IPS DF 4.7 (cell line): ENCODE measurements at regions not wholly inside any gene's neighbourhood (a gene's known extent, or its start where the extent isn't known, plus 50 kb on each side); places are given as distances from the start of the nearest gene placed in this dataset.

Experiments
- DNase-seq: peaks from one replicate; pipeline ENCODE4 v3.0.0-alpha.2; 2013; ENCODE audit warnings: low spot score; ENCODE audit errors: extremely low read depth

DNA sequence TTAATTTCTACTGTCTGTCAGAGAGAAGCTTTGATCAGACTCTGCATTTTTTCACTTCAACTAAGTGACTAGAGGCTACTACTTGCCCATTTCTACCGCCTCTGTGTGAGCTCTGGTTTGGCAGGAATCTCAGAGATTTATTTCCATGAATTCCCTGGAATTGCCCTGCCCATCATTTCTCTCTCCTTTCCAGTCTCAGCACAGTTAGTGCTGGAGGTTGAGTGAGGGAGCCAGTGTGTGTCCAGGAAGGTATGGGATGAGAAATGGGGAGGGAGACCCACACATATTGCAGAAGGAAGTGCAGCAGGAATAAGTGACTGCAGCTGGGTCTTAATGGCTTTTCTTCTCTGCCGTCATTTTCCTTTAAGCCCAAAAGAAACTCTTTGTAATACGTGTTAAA is 443.1 kb upstream of the ZNF462 start:
- no peak for DNase-seq

DNA sequence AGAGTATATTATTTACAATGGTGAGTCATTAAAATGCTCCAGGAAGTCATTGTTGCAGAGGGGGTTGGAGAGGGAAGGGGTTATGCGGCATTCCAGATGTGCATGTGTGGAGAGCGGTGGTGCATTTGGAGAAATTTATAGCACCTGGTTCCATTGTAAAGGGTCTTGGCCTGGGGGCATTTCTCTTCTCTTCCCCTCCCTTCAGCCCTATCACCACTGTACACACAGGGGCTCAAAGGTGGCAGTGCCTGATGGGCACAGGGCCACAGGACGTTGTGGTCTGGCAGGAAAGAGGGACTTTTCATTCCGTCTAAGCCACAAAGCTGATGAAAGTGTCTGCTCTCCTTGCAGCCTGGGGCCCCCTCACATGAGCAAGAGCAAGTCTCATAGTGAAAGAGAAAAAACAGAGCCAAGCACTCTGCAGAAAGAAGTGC is 442.4 kb upstream of the ZNF462 start:
- no peak for DNase-seq

DNA sequence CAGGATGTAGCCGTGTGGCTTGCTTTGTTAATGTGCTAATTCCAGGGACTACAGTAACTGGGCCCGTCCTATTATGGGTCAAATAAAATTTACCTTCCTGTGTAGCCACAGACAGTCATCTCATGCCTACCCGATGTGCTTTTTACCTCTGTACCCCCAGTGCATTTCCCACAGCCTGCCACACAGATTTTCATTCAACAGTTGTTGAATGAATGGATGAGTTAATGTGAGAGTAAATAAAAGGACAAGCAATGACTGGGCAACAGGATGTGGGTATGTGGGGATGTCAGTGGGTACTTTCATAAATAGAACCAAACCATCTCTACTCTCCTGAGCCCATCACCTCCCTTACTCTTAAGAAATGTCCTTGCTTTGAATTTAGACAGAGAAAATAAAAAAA is 441.2 kb upstream of the ZNF462 start:
- no peak for DNase-seq

DNA sequence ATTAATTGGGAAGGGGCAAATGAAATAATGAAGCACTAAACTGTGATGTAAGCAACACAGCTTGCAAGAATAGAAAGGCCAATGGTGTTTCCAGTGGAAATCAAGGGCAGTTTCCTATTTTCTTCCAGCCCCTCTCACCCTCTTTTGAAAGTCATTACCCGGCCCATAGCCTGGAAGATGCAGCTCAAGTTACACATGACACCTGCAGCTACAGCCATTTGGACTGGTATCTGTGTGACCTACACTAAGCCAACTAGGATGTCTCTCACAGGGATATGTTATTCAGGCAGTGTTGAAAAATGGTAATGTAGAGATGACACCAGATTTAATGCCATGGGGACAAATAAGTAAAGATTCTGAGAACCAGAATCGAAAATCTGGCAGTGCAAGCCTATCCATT is 439.4 kb upstream of the ZNF462 start:
- DNase-seq = no peak

DNA sequence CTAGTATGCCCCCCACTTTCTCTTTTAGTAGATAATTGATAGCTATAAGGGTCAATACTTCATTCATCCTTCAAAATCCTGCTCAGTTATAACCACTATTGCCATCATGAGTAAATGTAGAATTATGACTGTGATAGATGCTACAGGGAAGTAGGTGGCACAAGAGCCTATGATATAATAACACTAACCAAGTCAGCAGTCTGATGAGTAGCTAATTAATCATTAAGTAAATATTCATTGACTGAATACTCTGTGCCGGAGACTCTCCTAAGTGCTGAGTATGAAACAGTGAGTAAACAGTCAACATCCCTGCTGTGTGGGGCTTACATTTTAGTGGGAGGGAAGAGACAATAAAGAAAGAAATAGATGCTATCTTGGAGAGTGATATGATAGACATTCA is 430.3 kb upstream of the ZNF462 start:
- no peak for DNase-seq

DNA sequence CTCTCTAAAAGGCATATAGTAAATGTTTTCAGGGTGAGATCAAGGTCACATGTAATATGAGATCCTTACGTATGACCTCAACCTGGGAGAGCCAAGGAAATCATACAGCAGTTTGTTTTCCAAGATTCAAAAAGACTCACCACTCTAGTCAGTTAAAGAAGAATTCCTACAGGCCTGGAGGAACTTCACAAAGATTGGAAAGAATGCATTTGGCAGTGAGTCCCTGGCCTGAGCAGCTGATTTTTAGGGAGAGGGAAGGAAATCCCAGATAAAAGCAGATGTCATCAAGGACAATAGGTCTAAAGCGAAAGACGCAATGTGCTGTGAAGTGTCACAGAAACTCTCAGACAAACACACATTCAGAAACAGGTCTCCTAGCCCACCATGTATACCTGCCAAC is 424.0 kb upstream of the ZNF462 start:
- no peak for DNase-seq

DNA sequence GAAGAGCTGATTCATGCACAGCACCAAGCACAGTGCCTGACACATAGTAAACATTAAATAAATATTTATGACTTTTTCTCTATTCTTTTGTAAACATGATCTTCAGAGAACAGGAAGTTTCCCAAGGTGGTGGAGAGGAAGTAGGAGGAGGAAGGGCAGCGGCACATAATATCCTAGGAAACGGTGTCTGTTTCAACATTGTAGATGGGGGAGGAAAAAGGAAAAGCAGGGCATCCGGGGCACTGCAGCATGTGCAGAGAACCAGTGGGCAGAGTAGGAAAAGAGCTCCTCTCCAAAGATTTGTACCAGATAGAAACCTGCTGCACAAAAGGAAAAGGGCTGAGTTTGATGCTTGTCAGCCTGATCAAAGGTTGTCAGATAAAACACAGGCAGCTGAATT is 421.7 kb upstream of the ZNF462 start:
- DNase-seq = no peak

DNA sequence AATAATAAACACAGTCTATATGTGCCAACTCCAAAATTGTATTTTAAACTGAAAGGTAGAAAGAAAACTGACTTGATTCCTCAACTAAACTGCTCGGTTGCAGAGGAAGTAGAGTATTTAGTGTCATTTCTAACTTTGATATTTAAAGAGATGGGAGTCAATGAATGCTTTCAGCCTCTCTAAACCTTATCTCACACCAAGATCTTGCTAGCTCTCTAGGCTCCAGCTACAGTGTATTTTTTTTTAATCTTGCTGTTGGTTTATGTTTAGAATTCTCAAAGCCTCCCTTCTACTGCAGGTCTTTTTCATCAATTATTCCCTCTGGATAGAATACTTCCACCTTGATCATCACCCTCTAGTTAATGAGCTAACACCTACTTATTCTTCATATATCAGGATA is 419.4 kb upstream of the ZNF462 start:
- no peak for DNase-seq

DNA sequence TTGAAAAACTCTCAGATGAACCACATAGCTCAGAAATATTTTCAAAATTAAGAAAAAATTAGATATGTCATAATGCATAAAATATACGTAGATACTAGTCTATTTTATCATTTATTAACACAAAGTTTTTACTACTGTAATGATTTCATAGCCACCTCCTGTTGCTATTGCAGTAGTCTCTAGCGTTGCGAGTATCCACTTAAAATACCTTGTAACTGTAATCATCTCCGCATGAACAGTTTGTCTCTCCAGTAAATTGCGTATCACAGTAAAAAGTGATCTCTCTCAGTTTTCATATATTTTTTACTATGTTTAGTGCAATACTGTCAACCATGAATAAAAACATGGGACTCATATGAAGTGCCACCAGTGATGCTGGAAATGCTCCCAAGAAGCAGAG is 417.9 kb upstream of the ZNF462 start:
- no peak for DNase-seq

DNA sequence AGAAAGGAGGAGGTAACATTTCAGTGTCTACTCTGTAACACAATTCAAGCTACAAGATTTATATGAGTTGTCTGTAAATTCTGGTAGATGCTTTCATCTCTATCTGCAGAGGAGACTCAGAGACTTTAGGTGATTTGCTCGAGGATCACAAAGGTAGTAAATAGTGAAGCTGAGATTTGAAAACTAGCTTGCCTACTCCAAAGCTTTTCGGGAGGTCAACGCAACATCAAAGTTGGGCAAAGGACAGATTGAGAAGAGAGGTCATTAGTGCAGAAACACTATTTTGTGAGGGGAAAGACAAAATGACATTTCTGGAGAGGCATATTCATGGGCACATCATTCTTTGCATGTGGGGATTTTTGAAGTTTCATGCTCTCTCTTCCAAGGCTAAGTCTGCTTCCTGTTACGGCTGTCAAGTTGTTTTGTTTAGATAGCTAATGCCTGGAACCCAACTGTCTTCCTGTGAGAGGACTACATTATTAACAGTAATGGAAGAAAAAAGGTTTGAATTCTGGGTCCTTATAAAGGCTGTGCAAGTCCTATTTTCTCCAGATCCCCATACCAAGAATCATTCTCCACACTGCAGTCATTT is 413.5 kb upstream of the ZNF462 start:
- no peak for DNase-seq

DNA sequence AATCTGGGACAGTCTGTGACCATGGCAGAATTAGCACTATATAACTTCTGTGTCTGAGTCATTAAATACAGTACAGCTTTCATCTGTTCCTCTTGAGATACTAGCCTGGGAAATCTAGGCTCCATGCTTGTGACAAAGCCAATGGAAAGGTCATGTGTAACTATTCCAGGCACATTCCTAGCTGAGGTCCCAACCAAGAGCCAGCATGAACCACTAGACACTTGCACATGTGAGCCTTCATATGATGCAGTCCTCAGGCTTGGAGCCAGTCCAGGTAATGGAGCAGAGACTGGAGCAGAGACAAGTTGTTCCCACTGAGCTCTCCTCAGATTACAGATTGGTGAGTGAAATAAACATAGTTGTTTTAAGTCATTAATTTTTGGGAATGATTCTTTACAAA is 412.4 kb upstream of the ZNF462 start:
- DNase-seq = no peak

DNA sequence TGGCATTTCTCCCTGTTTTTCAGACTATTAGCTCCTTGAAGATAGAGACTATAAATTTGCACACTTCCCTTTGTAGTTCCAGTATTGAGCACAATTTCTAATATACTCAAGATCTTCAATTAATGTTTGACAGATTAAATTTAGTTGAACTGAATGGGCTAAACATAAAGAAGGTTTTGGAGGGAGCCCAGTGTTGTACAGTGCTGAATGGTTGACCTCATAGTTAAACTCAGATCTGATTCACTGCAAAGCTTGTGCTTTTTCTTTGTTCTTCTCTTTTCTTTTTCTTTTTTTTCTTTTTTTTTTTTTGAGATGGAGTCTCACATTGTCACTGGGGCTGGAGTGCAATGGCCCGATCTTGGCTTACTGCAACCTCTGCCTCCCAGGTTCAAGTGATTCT is 411.7 kb upstream of the ZNF462 start:
- DNase-seq = no peak

DNA sequence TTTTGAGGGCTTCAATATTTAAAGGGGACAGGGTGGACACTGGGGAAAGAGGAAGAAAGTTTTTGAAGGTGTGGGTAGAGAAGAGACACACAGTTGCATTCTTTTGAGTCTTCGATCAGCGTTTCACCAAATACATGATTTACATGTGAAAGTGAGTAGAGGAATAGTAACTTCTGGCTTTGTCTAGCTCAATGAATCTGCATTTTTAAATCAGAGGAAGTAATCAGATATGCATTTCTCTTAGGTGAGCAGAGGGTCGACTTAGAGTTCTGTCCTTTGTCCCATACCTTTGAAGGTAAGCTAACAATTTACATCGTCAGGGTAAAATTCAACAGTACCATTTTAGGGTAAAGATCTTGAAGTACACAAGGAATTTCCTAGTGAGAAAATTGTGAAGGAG is 406.4 kb upstream of the ZNF462 start:
- peak; percentile 46 for DNase-seq

DNA sequence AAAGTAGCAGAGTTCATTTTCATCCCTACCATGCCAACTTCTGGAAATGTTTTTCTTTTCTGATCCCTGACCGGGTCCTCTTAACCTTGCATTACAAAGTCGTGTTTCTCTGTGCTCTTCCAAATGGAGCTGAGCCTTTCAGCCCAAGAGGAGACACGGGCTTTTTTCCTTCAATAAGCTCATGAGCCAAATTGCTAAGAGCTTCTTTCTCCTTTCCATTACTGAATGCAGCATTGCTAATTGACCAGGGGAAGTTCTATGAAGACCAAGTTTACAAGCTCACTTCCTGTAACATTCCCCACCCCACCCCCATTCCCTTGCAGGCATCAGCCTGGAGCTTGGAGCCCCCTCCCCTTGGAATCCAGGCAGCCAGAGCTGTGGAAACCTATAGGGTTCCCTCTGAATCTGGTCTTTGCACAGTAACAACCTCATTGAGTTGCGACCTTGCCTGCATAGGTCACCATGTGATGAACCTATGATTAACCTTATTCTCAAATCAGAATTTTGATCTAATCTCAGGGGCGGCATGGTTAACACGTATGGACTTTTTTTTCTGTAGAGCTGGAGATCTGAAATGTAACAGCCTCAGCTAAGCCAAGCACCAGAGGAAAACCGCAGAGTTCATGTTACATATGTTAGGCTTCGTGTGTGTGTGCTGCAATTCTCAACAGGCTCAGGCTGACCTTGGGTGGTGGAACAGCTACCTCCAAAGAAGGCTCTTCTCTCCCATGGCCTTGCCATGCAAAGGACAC is 395.7 kb upstream of the ZNF462 start:
- peak; percentile 41 for DNase-seq

DNA sequence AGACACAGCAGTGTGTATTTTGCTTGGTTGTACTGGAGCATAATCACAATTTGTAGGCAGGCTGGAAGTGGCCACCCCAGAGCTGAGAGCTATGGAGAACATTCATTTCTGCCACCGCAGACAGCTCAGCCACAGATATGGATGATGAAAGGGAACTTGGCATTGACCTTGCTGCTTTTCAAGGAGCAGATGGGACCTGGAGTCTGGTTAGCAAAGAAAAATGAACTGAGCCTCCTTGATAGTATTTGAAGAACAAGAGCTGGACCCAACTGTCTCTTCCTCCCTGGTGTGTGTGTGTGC is 395.2 kb upstream of the ZNF462 start:
- DNase-seq = no peak

DNA sequence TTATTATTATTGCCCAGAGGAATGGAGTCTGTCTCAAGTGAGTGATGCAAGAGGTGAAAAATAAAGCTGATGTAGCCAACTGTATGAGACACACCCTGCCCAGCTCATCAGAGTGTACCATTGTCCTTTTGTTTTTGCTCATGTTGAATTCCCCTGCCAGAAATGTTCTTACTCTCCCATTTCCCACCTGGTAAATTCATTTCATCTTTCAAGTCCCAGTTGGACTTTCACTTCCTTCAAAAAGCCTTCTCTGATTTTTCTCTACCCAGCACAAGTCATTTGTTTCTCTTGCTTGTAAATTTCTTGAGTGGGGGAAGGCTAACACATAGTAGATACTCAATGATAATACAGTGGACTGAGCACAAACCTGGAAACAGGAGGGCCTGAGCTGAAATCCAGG is 394.5 kb upstream of the ZNF462 start:
- DNase-seq = no peak

DNA sequence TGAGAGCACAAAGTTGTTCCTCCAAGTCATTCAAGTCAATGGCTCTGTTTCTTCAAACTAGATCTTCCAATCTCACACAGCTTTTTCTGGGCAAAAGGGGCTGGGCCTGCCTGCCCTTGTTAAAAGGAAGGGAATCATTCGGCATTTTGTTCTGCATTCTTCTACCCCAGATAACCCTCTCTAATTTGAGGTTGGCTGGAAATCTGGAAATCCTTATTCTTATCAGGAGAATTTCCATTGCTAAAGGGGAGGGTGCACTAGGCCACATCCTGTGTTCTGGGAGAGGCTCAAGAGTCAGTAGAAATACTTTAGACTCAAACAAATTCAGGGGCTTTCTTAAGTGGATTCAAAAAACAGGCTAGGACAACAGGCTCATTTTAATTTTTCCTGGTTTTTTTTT is 384.7 kb upstream of the ZNF462 start:
- DNase-seq = no peak

DNA sequence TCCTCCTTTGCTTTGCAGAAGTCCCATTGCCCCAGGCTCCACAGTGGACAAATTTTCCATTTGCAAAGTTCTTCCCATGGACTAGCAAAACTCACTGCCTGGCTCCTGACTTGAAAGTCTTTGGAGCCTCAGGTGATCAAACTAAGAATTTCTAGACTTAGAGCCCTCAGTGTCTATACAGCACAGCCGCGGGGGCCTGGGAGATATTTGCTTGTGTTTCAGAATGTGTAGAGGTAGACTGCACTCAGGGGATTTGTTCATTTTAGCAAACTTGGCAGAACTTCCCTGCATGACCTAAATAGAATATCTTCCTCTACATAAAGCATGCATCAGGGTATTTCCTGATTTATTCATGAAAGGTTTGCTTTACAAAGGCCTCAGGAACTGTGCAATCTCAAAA is 384.2 kb upstream of the ZNF462 start:
- DNase-seq = no peak

DNA sequence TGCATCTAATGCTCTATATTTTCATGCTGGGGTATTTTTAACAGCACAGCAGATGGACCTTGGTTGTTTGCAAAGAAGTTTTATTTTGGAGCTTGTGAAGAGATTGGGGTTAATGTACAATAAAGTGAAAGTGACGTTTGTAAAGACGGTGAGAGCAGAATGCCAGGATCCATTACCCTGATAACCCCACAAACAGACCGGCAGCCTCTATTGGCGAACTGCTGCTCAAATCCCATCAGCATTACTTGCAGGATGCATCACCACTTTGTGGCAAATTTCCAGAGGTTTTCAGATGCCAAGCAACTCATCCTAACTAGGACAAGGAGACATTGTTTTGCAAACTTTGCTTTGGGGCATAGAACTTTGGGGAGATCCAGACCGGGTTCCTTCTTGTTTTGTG is 383.3 kb upstream of the ZNF462 start:
- DNase-seq = no peak

DNA sequence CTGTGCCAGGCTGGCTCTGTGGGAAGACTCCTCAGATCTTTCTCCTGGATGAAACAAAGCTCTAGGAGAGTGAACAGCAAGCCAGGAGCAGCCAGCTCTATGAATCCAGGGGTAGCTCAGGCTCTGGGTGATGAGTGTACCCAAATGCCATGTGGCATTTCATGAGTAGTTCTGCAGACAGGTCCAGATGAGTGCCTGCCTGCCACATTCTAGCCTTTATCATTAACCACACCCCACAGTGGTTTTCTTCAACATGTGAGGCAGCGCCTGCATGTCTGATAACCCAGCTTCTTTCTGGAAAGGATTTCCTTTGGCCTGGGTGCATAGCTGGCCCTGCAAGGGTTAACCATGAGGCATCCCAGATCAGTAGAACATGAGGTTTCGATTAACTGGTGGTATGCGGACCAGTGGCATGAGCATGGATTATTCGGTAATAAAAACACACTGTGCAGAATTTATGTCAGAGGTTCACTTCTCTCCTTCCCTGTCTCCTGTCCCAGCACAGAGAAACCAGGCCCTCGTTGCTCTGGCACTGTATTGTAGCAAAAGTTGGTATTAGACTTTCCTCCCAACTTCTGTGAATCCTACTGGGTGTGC is 381.9 kb upstream of the ZNF462 start:
- no peak for DNase-seq

DNA sequence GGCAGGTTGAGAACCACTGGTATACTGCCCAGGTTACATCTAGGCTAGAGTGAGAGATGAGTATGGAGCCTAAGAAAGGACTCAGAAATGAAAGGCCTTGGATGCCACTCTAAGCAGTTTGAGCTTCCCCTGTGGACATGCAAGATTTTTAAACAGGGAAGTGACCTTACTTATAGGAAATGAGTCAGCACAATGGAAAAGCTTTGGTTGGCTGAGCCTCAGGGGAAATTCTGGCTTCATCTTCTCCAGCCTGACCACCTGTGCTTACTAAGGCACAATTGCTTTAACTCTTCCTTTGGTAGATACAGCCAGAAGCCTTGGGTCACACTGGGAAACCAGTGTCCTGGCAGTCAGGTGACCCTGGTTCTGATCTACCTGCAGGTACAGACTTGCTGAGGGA is 380.2 kb upstream of the ZNF462 start:
- DNase-seq = no peak

DNA sequence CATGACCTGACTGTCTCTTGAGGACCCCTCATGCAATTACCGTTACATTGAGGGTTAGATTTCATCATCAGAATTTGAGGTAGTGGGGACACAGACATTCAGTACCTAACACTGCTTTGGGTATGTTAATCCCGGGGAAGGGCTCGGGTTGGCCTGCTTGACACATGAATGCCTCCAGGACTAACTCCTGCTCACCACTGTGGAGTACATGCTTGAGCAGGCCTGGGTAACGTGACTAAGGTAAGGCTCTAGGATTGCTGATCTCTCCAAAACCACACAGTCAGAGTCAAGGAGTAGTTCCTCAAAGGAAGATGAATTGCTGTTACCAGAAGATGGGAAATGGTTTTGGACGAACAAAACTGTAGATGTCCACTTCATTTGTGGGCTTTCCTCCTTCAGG is 376.3 kb upstream of the ZNF462 start:
- DNase-seq = no peak

DNA sequence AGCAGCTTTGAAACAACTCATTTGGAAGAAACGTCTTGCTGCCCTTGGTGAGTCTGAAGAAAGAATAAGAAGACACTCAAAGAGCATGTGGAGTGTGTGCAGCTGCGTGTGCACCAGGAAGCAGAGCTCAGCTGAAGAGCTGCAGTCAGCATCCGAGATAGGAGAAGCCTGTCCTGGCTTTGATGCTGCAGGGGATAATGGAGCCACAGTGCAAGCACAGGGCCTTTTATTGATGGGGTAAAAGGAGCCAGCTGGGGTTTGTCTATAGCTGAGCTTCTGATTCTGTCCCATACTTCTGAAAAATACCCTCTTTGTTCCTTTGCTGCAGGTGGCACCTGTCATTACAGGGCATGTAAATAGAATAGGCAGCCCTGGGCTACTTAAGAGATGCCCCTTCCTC is 375.7 kb upstream of the ZNF462 start:
- DNase-seq = no peak
